ENCODE measurements at regions not wholly inside any gene's neighbourhood (a gene's known extent, or its start where the extent isn't known, plus 50 kb on each side); places are given as distances from the start of the nearest gene placed in this dataset.

GRCh38 chr4:155094201-155094820 lies 114.1 kb upstream of the NPY2R start:
- Histone ChIP-seq H3K4me3 (no peak overlapping the region), H3K27ac (no peak overlapping the region), H3K4me1 (no peaks in the 10 kb centered on the region), H3K36me3 (no peaks in the 10 kb centered on the region), H3K9me3 (no peaks in the 10 kb centered on the region), H3K27me3 (no peaks in the 10 kb centered on the region)
- WGBS, 2 donors = 67 to 75% methylated on average over 3 of the region's 3 CpGs
- ATAC-seq (no peak), DNase-seq (no peak)
- TF ChIP-seq CTCF (IDR thresholded peaks at IDR 0.05) = no peak
- intact Hi-C loops (cut with DNase I) = no loop called here

GRCh38 chr4:155099231-155099630 lies 109.2 kb upstream of the NPY2R start:
- no peak overlapping the region for H3K27ac ChIP-seq
- no peaks in the 10 kb centered on the region for H3K27me3 ChIP-seq
- ATAC-seq = no peak
- no peaks in the 10 kb centered on the region for H3K4me1 ChIP-seq
- 70 to 89% methylated on average over 1 of the region's 1 CpG for WGBS, 2 donors
- DNase-seq = no peak
- H3K36me3 ChIP-seq = no peaks in the 10 kb centered on the region
- no peaks in the 10 kb centered on the region for H3K9me3 ChIP-seq
- H3K4me3 ChIP-seq = no peak overlapping the region
- TF ChIP-seq CTCF (IDR thresholded peaks at IDR 0.05) = no peak
- intact Hi-C loops (cut with DNase I) = no loop called here

GRCh38 chr4:155106629-155107028 lies 101.8 kb upstream of the NPY2R start:
- 46 to 50% methylated on average over 1 of the region's 1 CpG for WGBS, 2 donors
- intact Hi-C loops (cut with DNase I) = no loop called here
- TF ChIP-seq CTCF (IDR thresholded peaks at IDR 0.05) = no peak

GRCh38 chr4:155107059-155107458 lies 101.4 kb upstream of the NPY2R start:
- TF ChIP-seq CTCF (IDR thresholded peaks at IDR 0.05) = no peak
- intact Hi-C loops (cut with DNase I) = no loop called here
- Histone ChIP-seq H3K36me3 (no peaks in the 10 kb centered on the region), H3K27me3 (no peaks in the 10 kb centered on the region), H3K9me3 (no peaks in the 10 kb centered on the region), H3K4me1 (no peaks in the 10 kb centered on the region), H3K4me3 (no peak overlapping the region), H3K27ac (no peak overlapping the region)
- ATAC-seq (no peak), DNase-seq (no peak)
- WGBS, 2 donors = 86 to 87% methylated on average over 3 of the region's 3 CpGs

More at GRCh38 chr4:155106629-155107028, 101.8 kb upstream of the NPY2R start:
- no peak for ATAC-seq
- no peak for DNase-seq
- Histone ChIP-seq H3K27me3 (no peaks in the 10 kb centered on the region), H3K27ac (no peak overlapping the region), H3K36me3 (no peaks in the 10 kb centered on the region), H3K4me1 (no peaks in the 10 kb centered on the region), H3K4me3 (no peak overlapping the region), H3K9me3 (no peaks in the 10 kb centered on the region)
